Stimulated activated CD4-positive, alpha-beta T cell treated with anti-CD3 and anti-CD28 coated beads, Interleukin-4, amount 100 ng/mL, for 48 hours (primary cell): ENCODE measurements at regions not wholly inside any gene's neighbourhood (a gene's known extent, or its start where the extent isn't known, plus 50 kb on each side); places are given as distances from the start of the nearest gene placed in this dataset.

Experiments used
- DNase-seq, 2 donors: peaks; one replicate each; pipeline ENCODE4 v3.0.0-alpha.2; 2020; ENCODE audit warnings: low read depth in 2 of 2

GRCh38 chr13:84658491-84659358 is 776.5 kb upstream of the SLITRK1 start:
- DNase-seq, result no peak

GRCh38 chr13:84655677-84656076 is 773.4 kb upstream of the SLITRK1 start:
- DNase-seq, result no peak

GRCh38 chr13:84654654-84655275 is 772.5 kb upstream of the SLITRK1 start:
- DNase-seq, result no peak

- DNase-seq, result no peak
Observed at GRCh38 chr13:84653915-84654534, 771.8 kb upstream of the SLITRK1 start.

GRCh38 chr13:84651705-84652104 is 769.4 kb upstream of the SLITRK1 start:
- no peak for DNase-seq

GRCh38 chr13:84651288-84651687 is 769.0 kb upstream of the SLITRK1 start:
- DNase-seq, result no peak

- no peak for DNase-seq
Observed at GRCh38 chr13:84649853-84650252, 767.6 kb upstream of the SLITRK1 start.

GRCh38 chr13:84648069-84648640 is 765.9 kb upstream of the SLITRK1 start:
- no peak for DNase-seq

GRCh38 chr13:84646957-84647356 is 764.7 kb upstream of the SLITRK1 start:
- DNase-seq, result no peak

GRCh38 chr13:84645196-84646012 is 763.1 kb upstream of the SLITRK1 start:
- no peak for DNase-seq

- no peak for DNase-seq
Observed at GRCh38 chr13:84641491-84641890, 759.2 kb upstream of the SLITRK1 start.

- no peak for DNase-seq
Observed at GRCh38 chr13:84640691-84641090, 758.4 kb upstream of the SLITRK1 start.

- DNase-seq, result no peak
Observed at GRCh38 chr13:84630476-84630875, 748.2 kb upstream of the SLITRK1 start.

- no peak for DNase-seq
Observed at GRCh38 chr13:84616864-84617263, 734.6 kb upstream of the SLITRK1 start.

- DNase-seq, result no peak
Observed at GRCh38 chr13:84609716-84610115, 727.4 kb upstream of the SLITRK1 start.

- DNase-seq, result no peak
Observed at GRCh38 chr13:84607261-84608013, 725.2 kb upstream of the SLITRK1 start.

- no peak for DNase-seq
Observed at GRCh38 chr13:84606616-84607015, 724.3 kb upstream of the SLITRK1 start.

GRCh38 chr13:84605927-84606326 is 723.7 kb upstream of the SLITRK1 start:
- no peak for DNase-seq

- DNase-seq, result no peak
Observed at GRCh38 chr13:84591444-84591843, 709.2 kb upstream of the SLITRK1 start.

- no peak for DNase-seq
Observed at GRCh38 chr13:84590663-84591062, 708.4 kb upstream of the SLITRK1 start.

GRCh38 chr13:84588023-84588422 is 705.7 kb upstream of the SLITRK1 start:
- DNase-seq, result no peak
